BJ (cell line): ENCODE measurements at regions not wholly inside any gene's neighbourhood (a gene's known extent, or its start where the extent isn't known, plus 50 kb on each side); places are given as distances from the start of the nearest gene placed in this dataset.
"Not testable (repeated sequence)": the region's sequence is repeated elsewhere in the genome, so short reads cannot be mapped to it uniquely, and the experiment has no call there.

Source experiments
- CTCF ChIA-PET: fragments of 350-600 bp; formaldehyde crosslinking; extraction: SDS; loops from one replicate; lab custom pipeline; 2021; ENCODE audit warnings: antibody characterized with exemption, inconsistent platforms; lab: Yijun Ruan, JAX
- POLR2A ChIA-PET: fragments of 300-600 bp; sonication (Branson Sonifier 250); formaldehyde crosslinking; extraction: SDS; loops from one replicate; lab custom pipeline; 2021; ENCODE audit warnings: antibody characterized with exemption; lab: Charles Lee
- DNase-seq: peaks from one replicate; pipeline ENCODE4 v3.0.0-alpha.2; 2011; ENCODE audit warnings: low read depth
- H3K27me3 ChIP-seq: 2 replicates; pipeline ENCODE4 v1.6.0; 2011; ENCODE audit warnings: low read length; ENCODE audit not compliant: control insufficient read depth, insufficient read depth
- H3K36me3 ChIP-seq: 2 replicates; pipeline ENCODE4 v1.5.1; 2011; ENCODE audit warnings: low read length; ENCODE audit not compliant: control insufficient read depth, insufficient read depth
- H3K4me3 ChIP-seq: 2 replicates; pipeline ENCODE4 v1.5.1; 2011; ENCODE audit warnings: low read depth, mild to moderate bottlenecking, control low read depth, low read length
- TF ChIP-seq, protein P1 (sequence below): IDR thresholded peaks from 2 replicates; pipeline ENCODE4 v1.5.1; 2011; ENCODE audit warnings: low read depth, mild to moderate bottlenecking, control low read depth, inconsistent platforms, low read length, moderate library complexity; ENCODE audit not compliant: insufficient read depth

DNA sequence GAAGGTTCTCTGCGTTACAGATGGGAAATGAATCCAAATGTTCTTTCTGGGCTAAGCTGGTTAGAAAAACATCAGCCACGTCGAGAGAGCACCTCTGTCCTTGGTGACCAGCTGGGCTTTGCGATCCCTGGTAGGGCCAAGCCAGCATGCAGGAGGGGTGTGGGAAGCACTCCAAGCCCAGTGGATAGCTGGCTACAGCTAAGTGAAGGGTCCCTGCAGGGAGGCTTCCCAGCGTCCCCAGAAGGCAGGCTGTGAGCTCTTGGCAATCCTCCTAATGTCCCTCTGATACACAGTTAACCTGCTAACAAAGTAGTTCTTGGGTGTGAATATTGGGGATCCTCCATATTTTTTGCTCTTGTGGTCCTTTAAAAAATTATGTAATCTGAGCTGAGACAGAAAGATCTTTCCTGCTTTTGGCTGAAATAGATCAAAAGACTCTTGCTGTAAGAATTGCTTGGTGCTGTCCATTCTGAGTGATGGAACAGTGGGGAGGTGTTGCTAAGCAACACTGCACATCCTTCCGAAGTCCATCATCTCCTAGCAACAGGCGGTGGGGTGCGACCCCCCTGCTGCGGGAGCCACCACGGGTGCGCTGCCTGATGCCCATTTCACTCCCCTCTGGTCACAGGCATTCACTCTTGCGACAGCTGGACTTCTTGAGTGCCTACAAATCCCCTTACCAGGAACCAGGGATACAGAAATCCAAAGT, 88.5 kb upstream of the UXS1 start:
- TF ChIP-seq, protein P1, sequence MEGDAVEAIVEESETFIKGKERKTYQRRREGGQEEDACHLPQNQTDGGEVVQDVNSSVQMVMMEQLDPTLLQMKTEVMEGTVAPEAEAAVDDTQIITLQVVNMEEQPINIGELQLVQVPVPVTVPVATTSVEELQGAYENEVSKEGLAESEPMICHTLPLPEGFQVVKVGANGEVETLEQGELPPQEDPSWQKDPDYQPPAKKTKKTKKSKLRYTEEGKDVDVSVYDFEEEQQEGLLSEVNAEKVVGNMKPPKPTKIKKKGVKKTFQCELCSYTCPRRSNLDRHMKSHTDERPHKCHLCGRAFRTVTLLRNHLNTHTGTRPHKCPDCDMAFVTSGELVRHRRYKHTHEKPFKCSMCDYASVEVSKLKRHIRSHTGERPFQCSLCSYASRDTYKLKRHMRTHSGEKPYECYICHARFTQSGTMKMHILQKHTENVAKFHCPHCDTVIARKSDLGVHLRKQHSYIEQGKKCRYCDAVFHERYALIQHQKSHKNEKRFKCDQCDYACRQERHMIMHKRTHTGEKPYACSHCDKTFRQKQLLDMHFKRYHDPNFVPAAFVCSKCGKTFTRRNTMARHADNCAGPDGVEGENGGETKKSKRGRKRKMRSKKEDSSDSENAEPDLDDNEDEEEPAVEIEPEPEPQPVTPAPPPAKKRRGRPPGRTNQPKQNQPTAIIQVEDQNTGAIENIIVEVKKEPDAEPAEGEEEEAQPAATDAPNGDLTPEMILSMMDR = no peak
- Histone ChIP-seq H3K36me3 (no peaks in the 10 kb centered on the region), H3K4me3 (no peak overlapping the region), H3K27me3 (no peaks in the 10 kb centered on the region)
- CTCF ChIA-PET = interaction anchor here (0.9 kb wide), 1 partner anchor 177 kb away, joined by 3 read pairs; no protein-coding TSS in a partner anchor
- no peak for DNase-seq
- POLR2A ChIA-PET = no interaction called here

DNA sequence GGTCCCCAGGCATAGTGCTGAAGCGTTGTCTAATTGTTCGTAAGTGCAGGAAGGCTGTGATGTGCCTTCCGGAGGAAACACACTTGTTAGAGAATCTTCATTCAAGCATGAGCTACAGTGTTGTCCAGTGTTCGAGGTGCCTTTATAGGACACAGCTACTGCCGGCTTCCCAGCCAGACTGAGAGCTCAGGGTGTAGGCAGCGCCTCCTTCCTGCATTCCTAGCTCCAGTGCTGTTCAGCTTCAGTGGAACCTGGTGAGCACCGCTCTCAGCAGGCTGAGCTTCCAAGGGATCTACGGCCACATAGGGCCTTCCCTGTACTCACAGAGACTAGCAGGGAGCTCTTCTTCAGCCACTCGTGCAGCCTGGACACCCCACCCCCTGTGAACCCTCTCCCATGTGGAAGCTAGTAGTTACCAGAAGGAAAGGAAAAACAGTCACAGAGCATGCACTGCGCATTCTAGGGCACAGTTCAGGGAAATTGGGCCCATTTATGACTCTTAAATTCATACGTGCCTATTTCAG, 87.9 kb upstream of the UXS1 start:
- DNase-seq, H3K27me3 ChIP-seq, H3K4me3 ChIP-seq, POLR2A ChIA-PET, H3K36me3 ChIP-seq: not testable (repeated sequence)
- CTCF ChIA-PET = interaction anchor here (0.9 kb wide), 1 partner anchor 177 kb away, joined by 3 read pairs; no protein-coding TSS in a partner anchor

GRCh38 chr2:106280722-106281446, 86.8 kb upstream of the UXS1 start:
- POLR2A ChIA-PET = no interaction called here
- Histone ChIP-seq H3K27me3 (no peaks in the 10 kb centered on the region), H3K36me3 (no peaks in the 10 kb centered on the region), H3K4me3 (no peak overlapping the region)
- DNase-seq = no peak
- CTCF ChIA-PET = interaction anchor here (0.6 kb wide), 1 partner anchor 13 kb away, joined by 5 read pairs; no protein-coding TSS in a partner anchor
- TF ChIP-seq, protein P1 = no peak

DNA sequence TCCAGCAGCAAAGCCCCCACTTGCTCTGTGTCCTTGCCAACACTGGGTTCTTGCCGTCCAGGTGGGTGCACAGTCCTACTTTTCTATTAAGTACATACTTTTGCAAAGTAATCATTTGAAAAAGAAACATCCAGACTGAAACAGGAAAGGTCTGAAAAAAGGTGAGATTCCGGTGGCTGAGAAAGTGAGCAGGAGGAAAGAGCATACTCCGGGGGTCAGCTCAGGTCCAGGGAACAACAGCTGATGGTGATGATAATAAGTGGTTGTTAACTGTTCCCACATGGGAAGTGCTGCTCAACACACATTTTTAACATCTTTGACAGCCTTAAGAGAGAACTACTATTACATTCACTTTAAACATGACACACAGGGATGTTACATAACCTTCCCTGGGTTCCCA, 86.1 kb upstream of the UXS1 start:
- ChIA-PET CTCF (interaction anchor here (0.6 kb wide), 1 partner anchor 13 kb away, joined by 5 read pairs; no protein-coding TSS in a partner anchor), POLR2A (no interaction called here)
- TF ChIP-seq, protein P1 = no peak
- DNase-seq = no peak
- H3K27me3 ChIP-seq = no peaks in the 10 kb centered on the region
- no peak overlapping the region for H3K4me3 ChIP-seq
- H3K36me3 ChIP-seq = no peaks in the 10 kb centered on the region

DNA sequence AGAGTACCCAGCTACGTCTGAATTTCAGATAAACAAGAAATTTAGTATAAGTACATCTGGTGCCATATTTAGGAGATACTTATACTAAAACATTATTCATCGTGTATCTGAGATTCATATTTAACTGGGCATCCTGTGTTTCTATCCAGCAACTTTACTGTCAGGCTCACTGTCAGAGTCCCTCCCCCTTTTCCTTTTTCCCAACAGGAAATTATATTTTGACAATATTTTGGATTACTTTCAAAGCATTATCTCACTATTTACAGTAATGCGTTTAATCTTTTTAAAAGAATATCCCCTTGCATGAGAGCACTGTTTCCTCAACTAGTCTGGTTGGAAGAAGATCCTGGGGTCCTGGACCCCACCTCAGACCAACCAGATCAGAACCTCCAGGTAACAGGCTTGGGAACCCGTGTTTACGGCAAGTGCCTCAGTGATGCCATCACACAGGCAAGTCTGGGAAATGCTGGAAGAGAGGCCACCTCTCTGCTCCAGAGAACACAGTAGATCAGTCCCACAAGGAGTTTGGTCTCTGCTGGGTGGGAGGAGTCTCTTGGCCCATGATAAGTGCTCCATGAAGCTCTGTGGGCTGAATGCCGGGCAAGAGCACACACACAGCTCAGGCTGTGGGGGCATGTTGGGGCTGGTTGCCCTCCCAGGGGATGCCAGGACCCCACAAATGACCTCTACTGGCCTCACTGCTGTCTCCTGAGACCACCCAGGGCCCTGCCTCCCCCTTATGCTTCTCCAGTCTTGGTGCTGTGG, 84.2 kb upstream of the UXS1 start:
- DNase-seq = no peak
- ChIA-PET POLR2A (interaction anchor here (0.8 kb wide), 1 partner anchor 9 kb away, joined by 4 read pairs; no protein-coding TSS in a partner anchor), CTCF (no interaction called here)
- TF ChIP-seq, protein P1 = no peak
- no peaks in the 10 kb centered on the region for H3K27me3 ChIP-seq
- no peak overlapping the region for H3K4me3 ChIP-seq
- H3K36me3 ChIP-seq = no peaks in the 10 kb centered on the region
